HUDEP-2 (cell line): ENCODE measurements at regions not wholly inside any gene's neighbourhood (a gene's known extent, or its start where the extent isn't known, plus 50 kb on each side); places are given as distances from the start of the nearest gene placed in this dataset.
"Not testable (repeated sequence)": the region's sequence is repeated elsewhere in the genome, so short reads cannot be mapped to it uniquely, and the experiment has no call there.

Experiments
- DNase-seq, 76 experiments: peaks; one replicate each; lab custom pipeline; 2025; ENCODE audit not compliant: unreplicated experiment in 76 of 76; lab: John Stamatoyannopoulos, UW

- DNase-seq, result no peak
These were observed 421.6 kb upstream of the KLF12 start for GRCh38 chr13:74555651-74556420.

GRCh38 chr13:74555276-74555625 is 421.0 kb upstream of the KLF12 start:
- no peak for DNase-seq

- no peak for DNase-seq
These were observed 420.5 kb upstream of the KLF12 start for GRCh38 chr13:74554569-74555275.

- no peak for DNase-seq
These were observed 415.8 kb upstream of the KLF12 start for GRCh38 chr13:74550039-74550438.

- not testable (repeated sequence) for DNase-seq
These were observed 402.4 kb upstream of the KLF12 start for GRCh38 chr13:74536649-74537048.

GRCh38 chr13:74533226-74533625 is 399.0 kb upstream of the KLF12 start:
- DNase-seq, result no peak

GRCh38 chr13:74530011-74530410 is 395.8 kb upstream of the KLF12 start:
- DNase-seq, result no peak

- no peak for DNase-seq
These were observed 394.7 kb upstream of the KLF12 start for GRCh38 chr13:74528734-74529513.

- DNase-seq, result no peak
These were observed 388.9 kb upstream of the KLF12 start for GRCh38 chr13:74523057-74523456.

GRCh38 chr13:74511523-74511922 is 377.3 kb upstream of the KLF12 start:
- DNase-seq, result no peak

GRCh38 chr13:74487091-74487722 is 353.0 kb upstream of the KLF12 start:
- DNase-seq, result no peak

- no peak for DNase-seq
These were observed 351.6 kb upstream of the KLF12 start for GRCh38 chr13:74485757-74486156.

- DNase-seq, result peak in 17 of 76 experiments; percentile 0 to 41 (median 10)
These were observed 344.9 kb upstream of the KLF12 start for GRCh38 chr13:74479124-74479523.

- DNase-seq, result no peak
These were observed 342.6 kb upstream of the KLF12 start for GRCh38 chr13:74476788-74477187.

- DNase-seq, result no peak
These were observed 342.2 kb upstream of the KLF12 start for GRCh38 chr13:74476365-74476764.

GRCh38 chr13:74466864-74467263 is 332.7 kb upstream of the KLF12 start:
- DNase-seq, result no peak

- DNase-seq, result no peak
These were observed 331.8 kb upstream of the KLF12 start for GRCh38 chr13:74466020-74466419.

GRCh38 chr13:74465271-74465670 is 331.1 kb upstream of the KLF12 start:
- no peak for DNase-seq

GRCh38 chr13:74464670-74465069 is 330.5 kb upstream of the KLF12 start:
- no peak for DNase-seq

- no peak for DNase-seq
These were observed 326.8 kb upstream of the KLF12 start for GRCh38 chr13:74461011-74461410.

GRCh38 chr13:74452881-74453280 is 318.7 kb upstream of the KLF12 start:
- DNase-seq, result no peak
